IMR-90 (cell line): ENCODE measurements at regions not wholly inside any gene's neighbourhood (a gene's known extent, or its start where the extent isn't known, plus 50 kb on each side); places are given as distances from the start of the nearest gene placed in this dataset.

ENCODE experiments used
- ATAC-seq: fragments of 200-7000 bp; cut with Tn5 transposase; 2 replicates; pipeline ENCODE4 v1.9.1; 2020; ENCODE audit warnings: low read depth, mild to moderate bottlenecking, moderate library complexity
- BruUV-seq: library from RNA; stranded (reverse); fragments of 400-500 nt; replicated peaks from 2 replicates; lab custom pipeline; 2021; lab: Mats Ljungman, UMichigan
- CTCF ChIA-PET: fragments of 300-600 bp; formaldehyde crosslinking; extraction: SDS; loops from one replicate; lab custom pipeline; 2021; ENCODE audit warnings: antibody characterized with exemption; lab: Yijun Ruan, JAX
- POLR2A ChIA-PET: fragments of 300-600 bp; sonication (Branson Sonifier 250); formaldehyde crosslinking; loops from one replicate; lab custom pipeline; 2022; ENCODE audit warnings: antibody characterized with exemption; ENCODE audit not compliant: unreplicated experiment; lab: Charles Lee
- DNase-seq: peaks from one replicate; pipeline ENCODE4 v3.0.0; 2013
- H2AFZ ChIP-seq: replicated peaks from 2 replicates; pipeline ENCODE3; 2013; ENCODE audit warnings: low read length, mild to moderate bottlenecking; ENCODE audit not compliant: poor library complexity
- H2AK5ac ChIP-seq: 2 replicates; pipeline ENCODE4 v1.6.1; 2013; ENCODE audit warnings: low read depth, low read length, inconsistent platforms
- H2AK9ac ChIP-seq: replicated peaks from 2 replicates; pipeline ENCODE3; 2013; ENCODE audit warnings: mild to moderate bottlenecking, low read depth, low read length, moderate library complexity; ENCODE audit not compliant: poor library complexity
- H2BK120ac ChIP-seq: 2 replicates; pipeline ENCODE4 v1.6.1; 2013; ENCODE audit warnings: low read depth, low read length, inconsistent platforms
- H2BK15ac ChIP-seq: 3 replicates; pipeline ENCODE4 v1.6.1; 2013; ENCODE audit warnings: low read depth, low read length, inconsistent platforms
- H2BK20ac ChIP-seq: 2 replicates; pipeline ENCODE4 v1.6.1; 2013; ENCODE audit warnings: low read depth, mild to moderate bottlenecking, inconsistent platforms, low read length, moderate library complexity
- H2BK5ac ChIP-seq: 2 replicates; pipeline ENCODE4 v1.6.1; 2013; ENCODE audit warnings: mild to moderate bottlenecking, low read depth, low read length, inconsistent platforms; ENCODE audit not compliant: poor library complexity, severe bottlenecking
- H3K14ac ChIP-seq: replicated peaks from 2 replicates; pipeline ENCODE4 v1.6.1; 2013; ENCODE audit warnings: low read depth, low read length, inconsistent platforms
- H3K18ac ChIP-seq: 2 replicates; pipeline ENCODE4 v1.6.1; 2013; ENCODE audit warnings: low read depth, low read length, control low read depth
- H3K23ac ChIP-seq: 2 replicates; pipeline ENCODE4 v1.6.1; 2013; ENCODE audit warnings: low read depth, low read length, inconsistent platforms
- H3K27ac ChIP-seq: 2 replicates; pipeline ENCODE4 v1.5.1; 2013; ENCODE audit warnings: mild to moderate bottlenecking, control low read depth, low read length; ENCODE audit not compliant: insufficient read depth
- H3K27me3 ChIP-seq: 2 replicates; pipeline ENCODE4 v1.6.1; 2013; ENCODE audit warnings: low read length; ENCODE audit not compliant: control insufficient read depth, insufficient read depth
- H3K36me3 ChIP-seq: 2 replicates; pipeline ENCODE4 v1.6.1; 2013; ENCODE audit warnings: low read length, mixed read lengths; ENCODE audit not compliant: control insufficient read depth, insufficient read depth
- H3K4ac ChIP-seq: 2 replicates; pipeline ENCODE4 v1.6.1; 2013; ENCODE audit warnings: low read depth, low read length, inconsistent platforms
- H3K4me1 ChIP-seq: 2 replicates; pipeline ENCODE4 v1.6.1; 2013; ENCODE audit warnings: low read length, mixed read lengths; ENCODE audit not compliant: control insufficient read depth, insufficient read depth
- H3K4me2 ChIP-seq: 2 replicates; pipeline ENCODE4 v1.6.1; 2013; ENCODE audit warnings: low read depth, mild to moderate bottlenecking, control low read depth, low read length, moderate library complexity
- H3K4me3 ChIP-seq: 2 replicates; pipeline ENCODE4 v1.5.1; 2013; ENCODE audit warnings: low read depth, mild to moderate bottlenecking, control low read depth, low read length, moderate library complexity; ENCODE audit not compliant: insufficient read depth
- H3K56ac ChIP-seq: 2 replicates; pipeline ENCODE4 v1.6.1; 2013; ENCODE audit warnings: low read length, inconsistent platforms; ENCODE audit not compliant: insufficient read depth; ENCODE audit errors: extremely low read depth
- H3K79me1 ChIP-seq, 2 experiments: 2 replicates each; pipeline ENCODE4 v1.6.1; 2013; ENCODE audit warnings: low read length in 2 of 2, inconsistent platforms in 1 of 2, low read depth in 1 of 2
- H3K9ac ChIP-seq: 2 replicates; pipeline ENCODE4 v1.6.1; 2013; ENCODE audit warnings: low read depth, low read length, control low read depth
- H3K9me1 ChIP-seq: 2 replicates; pipeline ENCODE4 v1.6.1; 2013; ENCODE audit warnings: low read length, inconsistent platforms; ENCODE audit not compliant: insufficient read depth
- H3K9me3 ChIP-seq: 2 replicates; pipeline ENCODE4 v1.6.1; 2013; ENCODE audit warnings: low read length; ENCODE audit not compliant: control insufficient read depth, insufficient read depth
- H4K20me1 ChIP-seq: 2 replicates; pipeline ENCODE4 v1.6.1; 2013; ENCODE audit warnings: low read length, inconsistent platforms; ENCODE audit not compliant: insufficient read depth
- H4K5ac ChIP-seq: 2 replicates; pipeline ENCODE4 v1.6.1; 2013; ENCODE audit warnings: mild to moderate bottlenecking, low read depth, low read length, control low read depth
- H4K8ac ChIP-seq, 2 experiments: 2 replicates each; pipeline ENCODE4 v1.6.1; 2013; ENCODE audit warnings: low read depth in 2 of 2, low read length in 2 of 2, control low read depth in 1 of 2, inconsistent platforms in 1 of 2
- H4K91ac ChIP-seq: 2 replicates; pipeline ENCODE4 v1.6.1; 2013; ENCODE audit warnings: low read depth, low read length, inconsistent platforms; ENCODE audit not compliant: insufficient read depth
- BHLHE40 ChIP-seq: fragments of 150-350 bp; IDR thresholded peaks from 2 replicates; pipeline ENCODE4 v1.6.1; 2016; ENCODE audit warnings: mild to moderate bottlenecking, low read depth, low read length
- CEBPB ChIP-seq: IDR thresholded peaks from 2 replicates; pipeline ENCODE4 v1.6.1; 2012; ENCODE audit warnings: low read depth, low read length, improper control_type of control experiment
- CHD1 ChIP-seq: IDR thresholded peaks from 2 replicates; pipeline ENCODE4 v1.6.1; 2012; ENCODE audit warnings: low read depth, low read length, improper control_type of control experiment
- ELK1 ChIP-seq: fragments of 150-350 bp; IDR thresholded peaks from 2 replicates; pipeline ENCODE4 v1.6.1; 2016; ENCODE audit warnings: low read depth, mild to moderate bottlenecking, low read length, moderate library complexity, borderline replicate concordance
- FOS ChIP-seq: fragments of 150-350 bp; IDR thresholded peaks from 2 replicates; pipeline ENCODE4 v1.6.1; 2016; ENCODE audit warnings: low read depth, low read length
- MAFK ChIP-seq: IDR thresholded peaks from 2 replicates; pipeline ENCODE4 v1.6.1; 2012; ENCODE audit warnings: low read depth, low read length, improper control_type of control experiment
- MAZ ChIP-seq: IDR thresholded peaks from 2 replicates; pipeline ENCODE4 v1.6.1; 2012; ENCODE audit warnings: low read depth, mild to moderate bottlenecking, low read length, improper control_type of control experiment, moderate library complexity, borderline replicate concordance
- MXI1 ChIP-seq: IDR thresholded peaks from 2 replicates; pipeline ENCODE4 v1.6.1; 2012; ENCODE audit warnings: low read depth, mild to moderate bottlenecking, low read length, moderate library complexity, borderline replicate concordance
- NFE2L2 ChIP-seq: fragments of 150-350 bp; IDR thresholded peaks from 2 replicates; pipeline ENCODE4 v1.6.1; 2016; ENCODE audit warnings: low read depth, mild to moderate bottlenecking, low read length
- POLR2A ChIP-seq: IDR thresholded peaks from 2 replicates; pipeline ENCODE4 v1.6.1; 2012; ENCODE audit warnings: mild to moderate bottlenecking, low read depth, low read length
- RAD21 ChIP-seq: IDR thresholded peaks from 2 replicates; pipeline ENCODE4 v1.6.1; 2012; ENCODE audit warnings: low read length, improper control_type of control experiment
- RCOR1 ChIP-seq: IDR thresholded peaks from 2 replicates; pipeline ENCODE4 v1.6.1; 2012; ENCODE audit warnings: mild to moderate bottlenecking, low read length, improper control_type of control experiment; ENCODE audit not compliant: insufficient replicate concordance
- RFX5 ChIP-seq: IDR thresholded peaks from 2 replicates; pipeline ENCODE4 v1.8.0; 2012; ENCODE audit warnings: low read depth, mild to moderate bottlenecking, low read length, moderate library complexity
- SMC3 ChIP-seq: fragments of 150-350 bp; IDR thresholded peaks from 2 replicates; pipeline ENCODE4 v1.6.1; 2016; ENCODE audit warnings: low read depth, mild to moderate bottlenecking, antibody characterized with exemption, low read length, moderate library complexity
- WGBS, 2 experiments: methylation state at CpG; one replicate each; pipeline versions ENCODE4 v1.1.5 to v1.1.7; 2013; ENCODE audit warnings: missing lambda C conversion rate in 2 of 2; ENCODE audit not compliant: insufficient read length in 1 of 2; ENCODE audit errors: extremely low coverage in 2 of 2; 5-methylcytosine and 5-hydroxymethylcytosine counted together
- dilution Hi-C: fragments of 300-500 bp; cut with HindIII; formaldehyde crosslinking; loops from one replicate; pipeline ENCODE4 v1.14.3; 2018; ENCODE audit warnings: low sequenced_read_pairs; ENCODE audit not compliant: unreplicated experiment
- in situ Hi-C: fragments of 300-500 bp; cut with MboI; formaldehyde crosslinking; loops from 3 replicates; pipeline ENCODE4 v1.14.3; 2019; ENCODE audit warnings: low sequenced_read_pairs, inconsistent platforms, mixed read lengths
- intact Hi-C: fragments of 100-400 bp; cut with micrococcal nuclease; formaldehyde crosslinking; loops from 2 replicates; pipeline ENCODE4 v1.10.0; 2022
- TF ChIP-seq, protein P1 (sequence below): conservative IDR thresholded peaks from 2 replicates; pipeline ENCODE4 v1.5.1; 2012; ENCODE audit warnings: mild to moderate bottlenecking, low read depth, low read length, improper control_type of control experiment
- TF ChIP-seq, protein P2 (sequence below): fragments of 150-350 bp; IDR thresholded peaks from 2 replicates; pipeline ENCODE4 v1.6.1; 2017; ENCODE audit warnings: mild to moderate bottlenecking, antibody characterized with exemption, low read length, low read depth

- DNase-seq (no peak), ATAC-seq (no peak)
- Histone ChIP-seq H4K8ac (no peak overlapping the region), H3K36me3 (no peaks in the 10 kb centered on the region), H3K9me3 (peaks cover 7% of the 10 kb centered on the region), H3K9ac (no peak overlapping the region), H2AK9ac (no peak overlapping the region), H3K23ac (no peak overlapping the region), H2AFZ (no peak overlapping the region), H3K4me3 (no peak overlapping the region), H2BK120ac (no peak overlapping the region), H3K4me2 (no peak overlapping the region), H3K4me1 (no peaks in the 10 kb centered on the region), H4K91ac (no peak overlapping the region), H3K4ac (no peak overlapping the region), H3K79me1 (no peaks in the 10 kb centered on the region), H3K56ac (no peak overlapping the region), H2BK20ac (no peak overlapping the region), H3K27me3 (no peaks in the 10 kb centered on the region), H4K20me1 (no peaks in the 10 kb centered on the region), H2AK5ac (no peak overlapping the region), H2BK5ac (no peak overlapping the region), H3K9me1 (no peaks in the 10 kb centered on the region), H3K27ac (no peak overlapping the region), H3K18ac (no peak overlapping the region), H2BK15ac (no peak overlapping the region), H3K14ac (no peak overlapping the region), H4K5ac (no peak overlapping the region)
- in situ Hi-C loops (no loop called here), dilution Hi-C loops (no loop called here), intact Hi-C loops (no loop called here)
- BruUV-seq, result no TSS peak
- ChIA-PET POLR2A (no interaction called here), CTCF (no interaction called here)
- no CpG with 5 or more reads among the region's 2 CpGs for WGBS, 2 experiments
- TF ChIP-seq RAD21, result no peak
- TF ChIP-seq RFX5, result no peak
- TF ChIP-seq RCOR1, result no peak
- TF ChIP-seq MAZ, result no peak
- TF ChIP-seq, protein P1, sequence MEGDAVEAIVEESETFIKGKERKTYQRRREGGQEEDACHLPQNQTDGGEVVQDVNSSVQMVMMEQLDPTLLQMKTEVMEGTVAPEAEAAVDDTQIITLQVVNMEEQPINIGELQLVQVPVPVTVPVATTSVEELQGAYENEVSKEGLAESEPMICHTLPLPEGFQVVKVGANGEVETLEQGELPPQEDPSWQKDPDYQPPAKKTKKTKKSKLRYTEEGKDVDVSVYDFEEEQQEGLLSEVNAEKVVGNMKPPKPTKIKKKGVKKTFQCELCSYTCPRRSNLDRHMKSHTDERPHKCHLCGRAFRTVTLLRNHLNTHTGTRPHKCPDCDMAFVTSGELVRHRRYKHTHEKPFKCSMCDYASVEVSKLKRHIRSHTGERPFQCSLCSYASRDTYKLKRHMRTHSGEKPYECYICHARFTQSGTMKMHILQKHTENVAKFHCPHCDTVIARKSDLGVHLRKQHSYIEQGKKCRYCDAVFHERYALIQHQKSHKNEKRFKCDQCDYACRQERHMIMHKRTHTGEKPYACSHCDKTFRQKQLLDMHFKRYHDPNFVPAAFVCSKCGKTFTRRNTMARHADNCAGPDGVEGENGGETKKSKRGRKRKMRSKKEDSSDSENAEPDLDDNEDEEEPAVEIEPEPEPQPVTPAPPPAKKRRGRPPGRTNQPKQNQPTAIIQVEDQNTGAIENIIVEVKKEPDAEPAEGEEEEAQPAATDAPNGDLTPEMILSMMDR, result no peak
- no peak for TF ChIP-seq SMC3
- no peak for TF ChIP-seq CEBPB
- TF ChIP-seq POLR2A, result no peak
- TF ChIP-seq NFE2L2, result no peak
- TF ChIP-seq MAFK, result no peak
- TF ChIP-seq, protein P2, sequence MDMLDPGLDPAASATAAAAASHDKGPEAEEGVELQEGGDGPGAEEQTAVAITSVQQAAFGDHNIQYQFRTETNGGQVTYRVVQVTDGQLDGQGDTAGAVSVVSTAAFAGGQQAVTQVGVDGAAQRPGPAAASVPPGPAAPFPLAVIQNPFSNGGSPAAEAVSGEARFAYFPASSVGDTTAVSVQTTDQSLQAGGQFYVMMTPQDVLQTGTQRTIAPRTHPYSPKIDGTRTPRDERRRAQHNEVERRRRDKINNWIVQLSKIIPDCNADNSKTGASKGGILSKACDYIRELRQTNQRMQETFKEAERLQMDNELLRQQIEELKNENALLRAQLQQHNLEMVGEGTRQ, result no peak
- TF ChIP-seq BHLHE40, result no peak
- TF ChIP-seq MXI1, result no peak
- TF ChIP-seq ELK1, result no peak
- no peak for TF ChIP-seq FOS
- no peak for TF ChIP-seq CHD1
Measured at GRCh38 chr4:103423261-103423660, 225.1 kb upstream of the CENPE start.
